Activated T-helper 9 cell treated with anti-CD3 and anti-CD28 coated beads, Interleukin-2, amount 50 U/mL, for 16 hours (primary cell): ENCODE measurements at regions not wholly inside any gene's neighbourhood (a gene's known extent, or its start where the extent isn't known, plus 50 kb on each side); places are given as distances from the start of the nearest gene placed in this dataset.
"Not testable (repeated sequence)": the region's sequence is repeated elsewhere in the genome, so short reads cannot be mapped to it uniquely, and the experiment has no call there.

Experiments
- DNase-seq: peaks from one replicate; pipeline ENCODE4 v3.0.0-alpha.2; 2020; ENCODE audit warnings: low read depth

- no peak for DNase-seq
Observed at GRCh38 chr2:8315531-8316165, 366.2 kb upstream of the ID2 start.

GRCh38 chr2:8316356-8316755 is 365.5 kb upstream of the ID2 start:
- no peak for DNase-seq

GRCh38 chr2:8317418-8317817 is 364.4 kb upstream of the ID2 start:
- DNase-seq: no peak

- DNase-seq: no peak
Observed at GRCh38 chr2:8319219-8319618, 362.6 kb upstream of the ID2 start.

- DNase-seq: no peak
Observed at GRCh38 chr2:8320311-8321066, 361.4 kb upstream of the ID2 start.

GRCh38 chr2:8322634-8323033 is 359.2 kb upstream of the ID2 start:
- DNase-seq: no peak

GRCh38 chr2:8324164-8324856 is 357.5 kb upstream of the ID2 start:
- no peak for DNase-seq

- DNase-seq: no peak
Observed at GRCh38 chr2:8324901-8325300, 357.0 kb upstream of the ID2 start.

GRCh38 chr2:8327371-8328100 is 354.3 kb upstream of the ID2 start:
- DNase-seq: no peak

- DNase-seq: no peak
Observed at GRCh38 chr2:8328217-8328616, 353.6 kb upstream of the ID2 start.

- no peak for DNase-seq
Observed at GRCh38 chr2:8329660-8330622, 351.9 kb upstream of the ID2 start.

GRCh38 chr2:8331068-8331467 is 350.8 kb upstream of the ID2 start:
- no peak for DNase-seq

- no peak for DNase-seq
Observed at GRCh38 chr2:8332646-8333045, 349.2 kb upstream of the ID2 start.

- no peak for DNase-seq
Observed at GRCh38 chr2:8333177-8333831, 348.6 kb upstream of the ID2 start.

GRCh38 chr2:8333832-8334187 is 348.0 kb upstream of the ID2 start:
- DNase-seq: not testable (repeated sequence)

GRCh38 chr2:8334866-8335325 is 347.0 kb upstream of the ID2 start:
- DNase-seq: no peak

- no peak for DNase-seq
Observed at GRCh38 chr2:8335801-8336200, 346.1 kb upstream of the ID2 start.

GRCh38 chr2:8337321-8337720 is 344.5 kb upstream of the ID2 start:
- no peak for DNase-seq

GRCh38 chr2:8342407-8342806 is 339.4 kb upstream of the ID2 start:
- DNase-seq: no peak

GRCh38 chr2:8343031-8343430 is 338.8 kb upstream of the ID2 start:
- DNase-seq: no peak
